SK-N-SH (cell line): ENCODE measurements at regions not wholly inside any gene's neighbourhood (a gene's known extent, or its start where the extent isn't known, plus 50 kb on each side); places are given as distances from the start of the nearest gene placed in this dataset.
A peak's percentile ranks its signal among the peaks of the same experiment; 100 is the strongest.

ENCODE experiments used
- CTCF ChIA-PET: fragments of 300-600, 350-600 bp; formaldehyde crosslinking; extraction: SDS; loops from one replicate; lab custom pipeline; 2021; lab: Yijun Ruan, JAX
- POLR2A ChIA-PET: fragments of 350-600 bp; sonication (Branson Sonifier 250); formaldehyde crosslinking; extraction: SDS; loops from one replicate; lab custom pipeline; 2020; ENCODE audit warnings: antibody characterized with exemption, inconsistent platforms; lab: Yijun Ruan, JAX
- DNase-seq: peaks from one replicate; pipeline ENCODE4 v3.0.0; 2012
- H2AFZ ChIP-seq: fragments of 200-600 bp; sonication (generic); 2 replicates; pipeline ENCODE4 v1.8.1; 2016; ENCODE audit warnings: antibody characterized with exemption, mild to moderate bottlenecking, low read depth
- H3F3A ChIP-seq: fragments of 200-600 bp; sonication (generic); replicated peaks from 2 replicates; pipeline ENCODE3; 2016; ENCODE audit warnings: antibody characterized with exemption, mild to moderate bottlenecking; ENCODE audit not compliant: insufficient read depth
- H3K27ac ChIP-seq, 2 experiments: fragments of 200-500 bp in 1 of 2; fragments of 200-600 bp in 1 of 2; sonication (Bioruptor generic) in 1 of 2; sonication (generic), shearing (Covaris generic) in 1 of 2; 2 replicates each; pipeline versions ENCODE4 v1.5.1 to v1.6.1; 2014 to 2016; ENCODE audit warnings: low read depth in 2 of 2, inconsistent platforms in 1 of 2, low read length in 1 of 2, mild to moderate bottlenecking in 1 of 2, mixed read lengths in 1 of 2
- H3K27me3 ChIP-seq: fragments of 200-600 bp; sonication (generic), shearing (Covaris generic); 2 replicates; pipeline ENCODE4 v1.6.1; 2016; ENCODE audit warnings: mixed run types; ENCODE audit not compliant: insufficient read depth
- H3K36me3 ChIP-seq, 2 experiments: fragments of 200-500 bp in 1 of 2; fragments of 200-600 bp in 1 of 2; sonication (Bioruptor generic) in 1 of 2; sonication (generic) in 1 of 2; replicated peaks in 1 of 2; 2 replicates each; pipeline versions ENCODE3 to v1.5.1; 2014 to 2016; ENCODE audit warnings: low read length in 1 of 2, mild to moderate bottlenecking in 1 of 2; ENCODE audit not compliant: insufficient read depth in 2 of 2, control insufficient read depth in 1 of 2
- H3K4me1 ChIP-seq, 2 experiments: fragments of 200-500 bp in 1 of 2; fragments of 200-600 bp in 1 of 2; sonication (Bioruptor generic) in 1 of 2; sonication (generic), shearing (Covaris generic) in 1 of 2; 2 replicates each; pipeline versions ENCODE4 v1.5.1 to v1.6.1; 2014 to 2016; ENCODE audit warnings: low read depth in 1 of 2, low read length in 1 of 2, mixed run types in 1 of 2; ENCODE audit not compliant: insufficient read depth in 2 of 2, control insufficient read depth in 1 of 2
- H3K4me2 ChIP-seq: fragments of 200-600 bp; sonication (generic), shearing (Covaris generic); 2 replicates; pipeline ENCODE4 v1.6.1; 2017; ENCODE audit warnings: mixed run types
- H3K4me3 ChIP-seq, 2 experiments: fragments of 200-500 bp in 1 of 2; fragments of 200-600 bp in 1 of 2; sonication (Bioruptor generic) in 1 of 2; sonication (generic), shearing (Covaris generic) in 1 of 2; 2 replicates each; pipeline versions ENCODE4 v1.5.1 to v1.8.1; 2014 to 2016; ENCODE audit warnings: low read depth in 2 of 2, inconsistent platforms in 1 of 2, low read length in 1 of 2, mild to moderate bottlenecking in 1 of 2, mixed read lengths in 1 of 2, moderate library complexity in 1 of 2
- H3K79me2 ChIP-seq: fragments of 200-600 bp; sonication (generic); 2 replicates; pipeline ENCODE4 v1.8.1; 2017; ENCODE audit warnings: mild to moderate bottlenecking; ENCODE audit not compliant: insufficient read depth
- H3K9ac ChIP-seq: fragments of 200-600 bp; sonication (generic); 2 replicates; pipeline ENCODE4 v1.6.1; 2017; ENCODE audit warnings: mixed run types
- H3K9me2 ChIP-seq: fragments of 200-600 bp; sonication (generic); 2 replicates; pipeline ENCODE4 v1.6.1; 2017; ENCODE audit warnings: mixed run types
- H3K9me3 ChIP-seq: fragments of 200-600 bp; sonication (generic); 2 replicates; pipeline ENCODE4 v1.6.1; 2017; ENCODE audit warnings: mixed run types, mild to moderate bottlenecking, moderate library complexity
- H4K20me1 ChIP-seq: fragments of 200-600 bp; sonication (generic); 2 replicates; pipeline ENCODE4 v1.6.1; 2017; ENCODE audit warnings: mild to moderate bottlenecking, mixed run types; ENCODE audit not compliant: insufficient read depth
- CHD2 ChIP-seq: fragments of 150-350 bp; IDR thresholded peaks from 2 replicates; pipeline ENCODE4 v1.6.1; 2018; ENCODE audit warnings: low read length; ENCODE audit not compliant: partially characterized antibody
- EP300 ChIP-seq, 2 experiments: IDR thresholded peaks; 2 replicates each; pipeline versions ENCODE4 v1.4.0 to v1.6.1; 2012; ENCODE audit warnings: borderline replicate concordance in 1 of 2, low read depth in 1 of 2, low read length in 1 of 2
- EZH2phosphoT487 ChIP-seq: fragments of 200-600 bp; sonication (generic); IDR thresholded peaks from 2 replicates; pipeline ENCODE4 v1.6.1; 2017; ENCODE audit warnings: low read depth, mixed run types, mild to moderate bottlenecking, antibody characterized with exemption, moderate library complexity, borderline replicate concordance
- FOSL2 ChIP-seq: IDR thresholded peaks from 2 replicates; pipeline ENCODE4 v1.4.0; 2012; ENCODE audit warnings: low read depth, mild to moderate bottlenecking, moderate library complexity, borderline replicate concordance
- FOXJ3 ChIP-seq: sonication (generic); formaldehyde crosslinking; IDR thresholded peaks from 2 replicates; pipeline ENCODE4 v1.5.1; 2020; ENCODE audit warnings: mild to moderate bottlenecking, missing genetic modification reagents
- FOXM1 ChIP-seq: IDR thresholded peaks from 2 replicates; pipeline ENCODE4 v1.4.0; 2012; ENCODE audit warnings: low read depth, mild to moderate bottlenecking
- GATA2 ChIP-seq: sonication (generic); formaldehyde crosslinking; IDR thresholded peaks from 2 replicates; pipeline ENCODE4 v1.5.0; 2020; ENCODE audit warnings: mild to moderate bottlenecking, missing genetic modification reagents
- IRF3 ChIP-seq: fragments of 150-350 bp; IDR thresholded peaks from 2 replicates; pipeline ENCODE4 v1.6.1; 2016; ENCODE audit warnings: mild to moderate bottlenecking, low read depth, low read length
- MEF2A ChIP-seq: IDR thresholded peaks from 2 replicates; pipeline ENCODE4 v1.4.0; 2012; ENCODE audit warnings: low read depth, borderline replicate concordance
- NRF1 ChIP-seq: IDR thresholded peaks from 2 replicates; pipeline ENCODE4 v1.6.1; 2012; ENCODE audit warnings: low read depth, mild to moderate bottlenecking, low read length
- RCOR1 ChIP-seq: fragments of 150-350 bp; IDR thresholded peaks from 2 replicates; pipeline ENCODE4 v1.6.1; 2017; ENCODE audit warnings: antibody characterized with exemption, low read length
- TAF1 ChIP-seq: IDR thresholded peaks from 2 replicates; pipeline ENCODE4 v1.6.1; 2012; ENCODE audit warnings: low read depth, mild to moderate bottlenecking, low read length, moderate library complexity, borderline replicate concordance
- TCF12 ChIP-seq: IDR thresholded peaks from 2 replicates; pipeline ENCODE4 v1.4.0; 2012
- TEAD4 ChIP-seq: IDR thresholded peaks from 2 replicates; pipeline ENCODE4 v1.4.0; 2012; ENCODE audit warnings: mild to moderate bottlenecking, borderline replicate concordance; ENCODE audit not compliant: insufficient read depth
- USF2 ChIP-seq: fragments of 150-350 bp; IDR thresholded peaks from 2 replicates; pipeline ENCODE4 v1.6.1; 2017; ENCODE audit warnings: antibody characterized with exemption, low read length, low read depth, borderline replicate concordance
- WGBS: methylation state at CpG from one replicate; pipeline ENCODE4 v1.1.6; 2017; ENCODE audit warnings: low lambda C conversion rate; 5-methylcytosine and 5-hydroxymethylcytosine counted together

- Histone ChIP-seq H2AFZ (no peak overlapping the region), H3K9me3 (no peaks in the 10 kb centered on the region), H3K9ac (no peak overlapping the region), H3K79me2 (no peaks in the 10 kb centered on the region), H3F3A (no peaks in the 10 kb centered on the region), H3K4me1 (peaks cover 0 to 3% of the 10 kb centered on the region in 2 experiments; a peak in 2 of 4 replicates), H3K4me3 (no peak overlapping the region), H3K27ac (no peak overlapping the region), H3K36me3 (no peaks in the 10 kb centered on the region), H3K27me3 (no peaks in the 10 kb centered on the region), H3K4me2 (no peak overlapping the region), H4K20me1 (no peaks in the 10 kb centered on the region), H3K9me2 (no peaks in the 10 kb centered on the region)
- DNase-seq = no peak
- no peak for TF ChIP-seq MEF2A
- TF ChIP-seq TEAD4 = no peak
- TF ChIP-seq FOXJ3 (CRISPR knock-in tag) = no peak
- no peak for TF ChIP-seq RCOR1
- TF ChIP-seq NRF1 = no peak
- TF ChIP-seq CHD2 = no peak
- TF ChIP-seq USF2 = no peak
- no peak for TF ChIP-seq IRF3
- TF ChIP-seq TCF12 = no peak
- TF ChIP-seq FOSL2 = no peak
- TF ChIP-seq FOXM1 = no peak
- ChIA-PET CTCF (no interaction called here), POLR2A (no interaction called here)
- 27% methylated on average over 3 of the region's 3 CpGs for WGBS
These were observed 427.5 kb downstream of the PDCD6IP start for GRCh38 chr3:34225821-34226366.

- Histone ChIP-seq H3K4me1 (peaks cover 0 to 3% of the 10 kb centered on the region in 2 experiments; a peak in 2 of 4 replicates), H3K79me2 (no peaks in the 10 kb centered on the region), H3K4me2 (no peak overlapping the region), H4K20me1 (no peaks in the 10 kb centered on the region), H3K27me3 (no peaks in the 10 kb centered on the region), H3K9me3 (no peaks in the 10 kb centered on the region), H3K9ac (no peak overlapping the region), H3K4me3 (no peak overlapping the region), H3K9me2 (no peaks in the 10 kb centered on the region), H2AFZ (no peak overlapping the region), H3K36me3 (no peaks in the 10 kb centered on the region), H3K27ac (no peak overlapping the region), H3F3A (no peaks in the 10 kb centered on the region)
- ChIA-PET CTCF (no interaction called here), POLR2A (no interaction called here)
- WGBS = 39% methylated on average over 5 of the region's 5 CpGs
- DNase-seq = peak; percentile 5
- no peak for TF ChIP-seq GATA2 (CRISPR knock-in tag)
- TF ChIP-seq FOSL2 = no peak
- no peak for TF ChIP-seq TAF1
- no peak for TF ChIP-seq EP300 (IDR thresholded peaks at IDR 0.05; ENCODE audit: borderline replicate concordance in 1 of 2, low read depth in 1 of 2, low read length in 1 of 2)
- no peak for TF ChIP-seq IRF3
- TF ChIP-seq EZH2phosphoT487 = no peak
These were observed 431.4 kb downstream of the PDCD6IP start for GRCh38 chr3:34229876-34230275.
